HG03108 (cell line): ENCODE measurements at regions not wholly inside any gene's neighbourhood (a gene's known extent, or its start where the extent isn't known, plus 50 kb on each side); places are given as distances from the start of the nearest gene placed in this dataset.
A peak's percentile ranks its signal among the peaks of the same experiment; 100 is the strongest.
"Not testable (repeated sequence)": the region's sequence is repeated elsewhere in the genome, so short reads cannot be mapped to it uniquely, and the experiment has no call there.

ENCODE experiments used
- ATAC-seq: cut with Tn5 transposase; IDR thresholded peaks from one replicate; pipeline ENCODE4 v1.9.1; 2021; ENCODE audit warnings: moderate library complexity; ENCODE audit not compliant: unreplicated experiment

GRCh38 chr10:27390681-27391080 is 113.4 kb upstream of the RAB18 start:
- ATAC-seq, result no peak

- no peak for ATAC-seq
Observed at GRCh38 chr10:27388761-27389399, 115.2 kb upstream of the RAB18 start.

GRCh38 chr10:27383595-27384542 is 120.2 kb upstream of the RAB18 start:
- ATAC-seq, result no peak

GRCh38 chr10:27382176-27382575 is 121.9 kb upstream of the RAB18 start:
- ATAC-seq, result no peak

GRCh38 chr10:27380929-27381358 is 123.2 kb upstream of the RAB18 start:
- no peak for ATAC-seq

- ATAC-seq, result not testable (repeated sequence)
Observed at GRCh38 chr10:27379041-27379440, 125.1 kb upstream of the RAB18 start.

GRCh38 chr10:27373566-27374160 is 130.4 kb upstream of the RAB18 start:
- no peak for ATAC-seq

- no peak for ATAC-seq
Observed at GRCh38 chr10:27372095-27372494, 131.5 kb upstream of the ACBD5 start.

- not testable (repeated sequence) for ATAC-seq
Observed at GRCh38 chr10:27371375-27371774, 130.8 kb upstream of the ACBD5 start.

GRCh38 chr10:27369880-27370279 is 129.3 kb upstream of the ACBD5 start:
- no peak for ATAC-seq

- ATAC-seq, result no peak
Observed at GRCh38 chr10:27368706-27369105, 128.1 kb upstream of the ACBD5 start.

GRCh38 chr10:27366769-27367168 is 126.2 kb upstream of the ACBD5 start:
- no peak for ATAC-seq

GRCh38 chr10:27364028-27364427 is 123.4 kb upstream of the ACBD5 start:
- ATAC-seq, result no peak

- ATAC-seq, result peak; percentile 78
Observed at GRCh38 chr10:27360581-27361172, 120.1 kb upstream of the ACBD5 start.

- no peak for ATAC-seq
Observed at GRCh38 chr10:27359792-27360355, 119.3 kb upstream of the ACBD5 start.

- ATAC-seq, result no peak
Observed at GRCh38 chr10:27356738-27357137, 116.1 kb upstream of the ACBD5 start.

- no peak for ATAC-seq
Observed at GRCh38 chr10:27355918-27356573, 115.4 kb upstream of the ACBD5 start.

GRCh38 chr10:27354643-27355270 is 114.2 kb upstream of the ACBD5 start:
- ATAC-seq, result peak; percentile 96

- peak; percentile 13 for ATAC-seq
Observed at GRCh38 chr10:27354100-27354499, 113.5 kb upstream of the ACBD5 start.

GRCh38 chr10:27349987-27350386 is 109.4 kb upstream of the ACBD5 start:
- no peak for ATAC-seq
